ENCODE measurements at regions not wholly inside any gene's neighbourhood (a gene's known extent, or its start where the extent isn't known, plus 50 kb on each side); places are given as distances from the start of the nearest gene placed in this dataset.
"Not testable (repeated sequence)": the region's sequence is repeated elsewhere in the genome, so short reads cannot be mapped to it uniquely, and the experiment has no call there.

DNA sequence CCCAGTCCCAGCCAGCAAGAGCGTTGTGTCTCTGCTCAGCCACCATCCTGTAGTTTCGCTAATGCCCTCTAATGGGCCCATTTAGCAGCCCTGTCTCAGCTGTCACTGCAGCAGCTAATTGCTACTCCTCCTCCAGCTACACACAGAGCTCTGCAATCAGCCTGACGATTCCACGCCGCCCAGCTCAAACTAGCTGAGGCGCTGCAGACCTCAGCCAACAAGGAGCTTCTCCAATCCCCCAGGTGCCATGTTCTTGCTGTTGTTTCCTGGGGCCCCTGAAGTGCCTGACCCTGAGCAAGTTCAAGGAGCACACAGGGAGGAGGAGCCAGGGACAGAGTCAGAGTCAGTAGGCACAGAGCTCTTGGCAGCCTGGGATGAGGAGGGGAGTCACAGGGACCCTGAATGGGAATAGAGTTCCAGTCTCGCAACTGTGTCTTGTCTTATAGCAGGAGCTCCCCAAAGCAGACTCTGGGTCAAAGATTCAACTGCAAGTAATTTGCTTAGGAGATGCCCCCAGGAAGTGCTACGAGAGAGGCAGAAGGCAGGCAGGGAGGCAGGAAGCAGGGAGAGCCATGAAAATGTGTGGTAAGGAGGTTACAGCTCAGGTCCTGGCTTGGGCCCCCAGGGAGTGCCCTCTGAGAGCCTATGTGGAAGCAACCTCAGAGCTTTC lies 135.8 kb upstream of the UNC5B start:
- no peak overlapping the region for H3K4me3 ChIP-seq (ENCODE audit: low read depth, low read length)
- DNase-seq (ENCODE audit: low read depth): no peak

DNA sequence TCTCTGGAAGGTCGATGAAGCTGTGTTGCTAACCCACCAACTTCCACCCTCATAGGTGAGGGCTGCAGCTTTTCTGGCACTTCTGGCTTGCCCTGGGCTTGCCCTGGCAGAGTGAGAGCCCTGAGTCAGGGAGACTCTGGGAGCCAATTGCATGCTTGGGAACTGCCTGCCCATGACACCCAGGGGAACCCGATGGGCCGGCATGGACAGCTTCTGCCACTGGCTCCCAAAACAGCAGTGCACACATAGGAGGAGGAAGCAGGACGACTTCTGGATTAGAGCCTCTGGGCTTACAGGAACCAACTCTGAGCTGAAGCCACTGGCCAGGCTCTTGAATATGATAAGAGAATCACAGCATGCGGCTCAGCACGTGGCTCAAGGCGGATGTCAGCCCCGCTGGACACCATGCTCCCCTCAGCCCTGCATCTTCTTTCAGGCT lies 135.2 kb upstream of the UNC5B start:
- H3K4me3 ChIP-seq (ENCODE audit: low read depth, low read length): no peak overlapping the region
- DNase-seq (ENCODE audit: low read depth): no peak

DNA sequence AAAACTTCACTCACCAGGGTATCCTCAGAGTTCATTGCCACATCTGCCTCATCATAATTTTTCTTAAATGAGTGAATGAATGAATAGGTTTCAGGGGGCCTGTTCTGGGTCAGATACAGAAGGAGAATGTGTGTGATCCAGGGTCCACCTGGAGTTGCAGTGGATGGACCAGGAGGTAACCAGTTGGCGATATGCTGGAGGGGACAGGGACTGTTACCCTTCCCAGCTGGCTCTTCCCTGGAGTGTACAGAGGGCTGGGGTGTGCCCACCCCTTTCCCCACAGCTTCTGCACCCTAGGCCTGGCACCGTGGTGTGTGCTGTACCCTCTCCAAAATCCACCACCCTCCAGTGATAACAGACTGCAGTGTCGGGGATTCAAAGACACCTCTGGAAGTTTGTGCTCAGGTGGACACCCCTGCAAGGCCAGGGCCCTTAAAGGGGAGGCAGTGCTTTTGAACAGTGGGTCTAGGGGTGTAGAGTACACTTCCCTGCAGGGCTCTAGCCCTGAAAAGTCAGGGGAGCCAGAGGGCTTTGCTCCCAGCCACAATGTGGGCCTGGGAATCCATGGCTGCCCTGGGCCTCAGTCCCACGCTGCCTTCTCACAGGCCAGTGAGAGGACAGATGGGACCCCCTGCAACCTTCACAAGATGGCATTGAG lies 134.4 kb upstream of the UNC5B start:
- DNase-seq (ENCODE audit: low read depth): no peak
- no peak overlapping the region for H3K4me3 ChIP-seq (ENCODE audit: low read depth, low read length)

GRCh38 chr10:71078454-71079145 lies 133.8 kb upstream of the UNC5B start:
- no peak for DNase-seq (ENCODE audit: low read depth)
- no peak overlapping the region for H3K4me3 ChIP-seq (ENCODE audit: low read depth, low read length)

- no peak overlapping the region for H3K4me3 ChIP-seq (ENCODE audit: low read depth, low read length)
- DNase-seq (ENCODE audit: low read depth): no peak
These were observed 132.5 kb upstream of the UNC5B start for GRCh38 chr10:71079761-71080380.

DNA sequence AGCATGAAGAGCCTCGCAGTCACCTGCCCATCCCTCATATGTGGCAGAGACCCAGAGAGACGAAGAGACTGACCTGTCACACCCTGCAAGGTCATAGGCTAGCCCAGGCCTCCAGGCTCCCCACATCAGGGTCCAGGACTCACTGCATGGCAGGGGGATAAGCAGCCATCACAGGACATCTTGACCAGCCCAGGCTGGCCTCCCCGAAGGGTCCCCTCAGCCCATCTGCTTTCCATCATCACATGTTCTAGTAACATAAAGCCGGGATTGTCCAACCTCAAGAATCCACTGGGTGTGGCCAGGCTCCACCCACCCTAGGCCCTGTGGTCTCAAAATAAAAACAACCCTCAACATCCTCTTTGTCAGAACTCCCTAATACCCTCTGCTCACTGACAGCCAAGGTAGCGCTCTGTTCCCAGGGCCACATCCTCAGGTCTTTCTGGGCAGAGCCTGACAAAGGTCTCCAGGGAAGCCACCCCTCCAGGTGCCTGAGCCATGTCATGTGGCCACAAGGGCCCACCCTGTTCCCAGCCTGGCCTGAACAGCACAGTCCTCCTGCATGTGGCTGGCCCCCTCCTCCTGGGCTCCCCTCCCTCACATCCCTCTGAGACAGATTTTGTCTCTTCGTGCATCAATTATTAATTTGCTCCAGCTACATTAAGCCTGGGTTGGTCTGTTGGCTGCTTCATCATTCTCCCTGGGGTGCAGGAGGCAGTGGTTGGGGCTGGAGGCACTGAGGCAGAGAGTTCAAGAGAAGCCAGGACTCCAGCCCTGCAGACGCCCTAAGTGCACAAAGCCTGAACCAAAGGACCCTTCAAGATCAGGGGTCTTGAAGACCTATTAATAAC lies 131.8 kb upstream of the UNC5B start:
- no peak overlapping the region for H3K4me3 ChIP-seq (ENCODE audit: low read depth, low read length)
- DNase-seq (ENCODE audit: low read depth): no peak

GRCh38 chr10:71081229-71081560 lies 131.2 kb upstream of the UNC5B start:
- DNase-seq (ENCODE audit: low read depth): no peak
- H3K4me3 ChIP-seq (ENCODE audit: low read depth, low read length): no peak overlapping the region

GRCh38 chr10:71081912-71082311 lies 130.5 kb upstream of the UNC5B start:
- H3K4me3 ChIP-seq (ENCODE audit: low read depth, low read length): no peak overlapping the region
- DNase-seq (ENCODE audit: low read depth): no peak

DNA sequence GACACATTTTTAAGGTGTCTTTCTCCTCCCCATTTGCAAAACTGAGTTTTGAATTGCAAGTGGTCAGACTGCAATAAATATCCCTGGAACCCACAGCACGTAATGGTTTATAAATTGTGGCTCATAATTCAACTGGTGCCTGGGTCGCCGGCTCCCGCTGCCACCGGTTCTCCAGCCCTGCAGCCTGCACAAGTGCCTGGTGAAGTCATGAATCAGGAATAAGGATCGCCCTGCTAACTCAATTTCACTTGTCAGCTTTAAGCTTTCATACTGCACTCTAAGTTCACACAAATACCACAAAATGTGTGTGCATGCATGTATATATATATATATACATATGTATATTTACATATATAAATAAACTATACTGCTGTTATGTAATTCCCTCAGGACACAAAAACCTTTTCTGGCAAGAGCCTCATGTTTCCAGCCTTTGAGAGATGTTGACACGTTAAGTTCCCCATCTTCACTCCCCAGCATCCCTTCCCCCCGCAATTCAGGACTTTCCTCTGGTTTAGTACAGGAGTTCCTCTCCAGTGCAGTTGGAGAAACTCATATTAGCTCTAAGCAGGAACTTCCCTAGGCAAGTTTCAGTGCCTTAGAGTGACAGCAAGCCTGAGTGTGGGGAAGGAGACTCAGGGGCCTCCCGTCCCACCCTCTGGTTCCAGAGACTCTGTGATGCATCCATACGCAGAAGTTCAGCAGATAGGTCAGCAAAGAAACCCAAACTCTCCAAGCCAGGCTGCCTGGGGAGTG lies 129.2 kb upstream of the UNC5B start:
- DNase-seq (ENCODE audit: low read depth): no peak
- H3K4me3 ChIP-seq (ENCODE audit: low read depth, low read length): no peak overlapping the region

GRCh38 chr10:71083716-71083975 lies 128.7 kb upstream of the UNC5B start:
- DNase-seq (ENCODE audit: low read depth): no peak
- H3K4me3 ChIP-seq (ENCODE audit: low read depth, low read length): no peak overlapping the region

GRCh38 chr10:71084061-71084817 lies 128.1 kb upstream of the UNC5B start:
- DNase-seq (ENCODE audit: low read depth): no peak

DNA sequence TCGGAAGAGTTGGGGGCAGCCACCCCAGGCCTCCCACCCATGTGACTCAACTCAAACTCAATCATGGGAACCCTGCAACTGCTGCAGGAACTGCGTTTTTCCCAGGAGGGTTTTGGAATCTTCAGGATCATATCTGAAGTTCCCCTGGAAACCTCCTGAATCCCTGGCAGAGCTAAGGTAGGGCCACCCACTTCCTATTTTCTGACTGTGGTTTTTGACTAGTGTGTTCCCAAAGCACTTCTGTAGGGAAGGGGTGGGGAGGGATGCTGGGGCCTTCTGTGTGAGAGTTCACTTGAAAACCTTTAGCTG lies 127.6 kb upstream of the UNC5B start:
- DNase-seq (ENCODE audit: low read depth): no peak
- no peak overlapping the region for H3K4me3 ChIP-seq (ENCODE audit: low read depth, low read length)

More at GRCh38 chr10:71084061-71084817, 128.1 kb upstream of the UNC5B start:
- H3K4me3 ChIP-seq (ENCODE audit: low read depth, low read length): no peak overlapping the region

DNA sequence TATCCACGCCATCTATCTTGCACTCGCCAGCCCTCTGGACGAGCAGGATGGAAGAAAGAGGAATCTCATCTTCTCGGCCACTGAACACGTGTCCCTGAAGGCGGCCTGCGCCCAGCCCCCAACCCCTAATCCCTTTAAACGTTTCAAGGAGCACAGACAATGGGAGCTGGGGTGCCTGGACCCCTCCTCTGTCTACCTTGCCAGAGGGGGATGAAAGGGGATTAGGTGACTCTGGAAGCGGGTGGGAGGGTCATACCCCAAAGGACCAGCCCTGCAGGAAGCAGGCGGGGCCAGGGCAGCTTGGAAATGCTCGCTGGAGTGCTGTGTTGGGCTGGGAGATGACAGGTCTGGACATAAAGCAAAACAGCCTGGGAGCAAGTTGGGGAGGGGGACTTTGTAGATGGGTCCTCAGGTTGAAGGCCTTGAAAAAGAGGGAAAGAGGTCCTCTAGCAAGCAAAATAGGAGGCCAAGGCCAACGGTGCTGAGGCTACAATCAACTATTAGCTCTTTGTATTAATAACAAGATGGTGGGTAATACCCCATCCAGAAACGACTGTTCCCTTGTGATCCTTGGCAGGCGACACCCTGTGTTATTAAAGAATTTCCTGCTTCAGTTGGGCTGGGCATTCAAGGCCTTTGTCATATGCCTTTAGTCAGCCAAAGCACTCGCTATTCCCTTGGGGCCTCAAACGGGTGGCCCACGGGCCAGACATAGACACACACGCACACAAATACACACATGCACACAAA lies 126.5 kb upstream of the UNC5B start:
- DNase-seq (ENCODE audit: low read depth): no peak
- H3K4me3 ChIP-seq (ENCODE audit: low read depth, low read length): no peak overlapping the region

- DNase-seq (ENCODE audit: low read depth): no peak
- H3K4me3 ChIP-seq (ENCODE audit: low read depth, low read length): no peak overlapping the region
These were observed 125.8 kb upstream of the UNC5B start for GRCh38 chr10:71086439-71087080.

- no peak for DNase-seq (ENCODE audit: low read depth)
- no peak overlapping the region for H3K4me3 ChIP-seq (ENCODE audit: low read depth, low read length)
These were observed 124.7 kb upstream of the UNC5B start for GRCh38 chr10:71087622-71088021.

GRCh38 chr10:71088054-71088453 lies 124.3 kb upstream of the UNC5B start:
- no peak overlapping the region for H3K4me3 ChIP-seq (ENCODE audit: low read depth, low read length)
- no peak for DNase-seq (ENCODE audit: low read depth)

- DNase-seq (ENCODE audit: low read depth); H3K4me3 ChIP-seq (ENCODE audit: low read depth, low read length): not testable (repeated sequence)
These were observed 123.8 kb upstream of the UNC5B start for GRCh38 chr10:71088578-71088977.

DNA sequence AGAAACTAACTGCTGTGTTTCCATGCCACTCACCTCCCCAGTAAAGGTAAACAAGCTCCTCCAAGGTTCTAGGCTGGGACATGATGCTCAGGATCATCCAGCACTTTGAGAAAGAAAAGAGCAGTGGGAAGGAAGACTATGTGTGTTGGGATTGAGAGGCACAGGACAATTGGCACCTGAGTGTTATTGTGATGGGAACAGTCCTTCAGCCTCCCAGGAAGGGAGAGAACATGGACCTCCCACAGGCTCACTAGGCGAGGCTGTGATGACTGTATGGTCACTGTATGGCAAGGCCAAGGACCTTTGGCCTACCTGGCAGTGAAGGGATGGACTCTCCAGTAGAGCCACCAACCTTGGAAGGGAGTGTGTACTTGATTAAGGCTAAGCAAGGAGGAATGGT lies 123.2 kb upstream of the UNC5B start:
- no peak for DNase-seq (ENCODE audit: low read depth)

More for the DNA sequence above, 123.2 kb upstream of the UNC5B start:
- H3K4me3 ChIP-seq (ENCODE audit: low read depth, low read length): no peak overlapping the region

All from skeletal muscle cell (primary cell).